Adipocyte (in vitro differentiated cells): ENCODE measurements at regions not wholly inside any gene's neighbourhood (a gene's known extent, or its start where the extent isn't known, plus 50 kb on each side); places are given as distances from the start of the nearest gene placed in this dataset.
A peak's percentile ranks its signal among the peaks of the same experiment; 100 is the strongest.

Experiments
- DNase-seq: peaks from one replicate; pipeline ENCODE4 v3.0.0-alpha.2; 2015; ENCODE audit warnings: low read depth
- H3K27me3 ChIP-seq: replicated peaks from 2 replicates; pipeline ENCODE4 v1.7.0; 2013; ENCODE audit warnings: mild to moderate bottlenecking, low read length, moderate library complexity; ENCODE audit not compliant: control insufficient read depth, insufficient read depth
- H3K36me3 ChIP-seq: 2 replicates; pipeline ENCODE4 v1.7.0; 2013; ENCODE audit warnings: low read length, mild to moderate bottlenecking, moderate library complexity; ENCODE audit not compliant: control insufficient read depth, insufficient read depth, severe bottlenecking
- H3K4me1 ChIP-seq: 2 replicates; pipeline ENCODE4 v1.7.0; 2013; ENCODE audit warnings: mild to moderate bottlenecking, low read length, moderate library complexity; ENCODE audit not compliant: control insufficient read depth, insufficient read depth
- H3K4me3 ChIP-seq: 2 replicates; pipeline ENCODE4 v1.7.0; 2013; ENCODE audit warnings: mild to moderate bottlenecking, low read length, moderate library complexity
- H3K9ac ChIP-seq: 2 replicates; pipeline ENCODE4 v1.7.0; 2013; ENCODE audit warnings: mild to moderate bottlenecking, low read length, moderate library complexity
- H3K9me3 ChIP-seq: 2 replicates; pipeline ENCODE4 v1.7.0; 2013; ENCODE audit warnings: mild to moderate bottlenecking, low read length, moderate library complexity; ENCODE audit not compliant: control insufficient read depth

- H3K4me1 ChIP-seq, result no peaks in the 10 kb centered on the region
- no peak overlapping the region for H3K9ac ChIP-seq
- no peak overlapping the region for H3K4me3 ChIP-seq
- H3K36me3 ChIP-seq, result no peaks in the 10 kb centered on the region
- no peak for DNase-seq
- H3K9me3 ChIP-seq, result no peaks in the 10 kb centered on the region
- H3K27me3 ChIP-seq, result peaks cover 2% of the 10 kb centered on the region
These were observed 147.3 kb upstream of the SLC14A2 start for GRCh38 chr18:45467945-45468344.

GRCh38 chr18:45478889-45479288 is 136.4 kb upstream of the SLC14A2 start:
- Histone ChIP-seq H3K27me3 (no peaks in the 10 kb centered on the region), H3K4me1 (peaks cover 13% of the 10 kb centered on the region), H3K4me3 (no peak overlapping the region), H3K9me3 (no peaks in the 10 kb centered on the region), H3K36me3 (no peaks in the 10 kb centered on the region), H3K9ac (no peak overlapping the region)
- DNase-seq, result no peak

- Histone ChIP-seq H3K36me3 (no peaks in the 10 kb centered on the region), H3K9me3 (no peaks in the 10 kb centered on the region), H3K9ac (no peak overlapping the region), H3K4me3 (no peak overlapping the region), H3K4me1 (peaks cover 13% of the 10 kb centered on the region), H3K27me3 (no peaks in the 10 kb centered on the region)
- DNase-seq, result no peak
These were observed 134.9 kb upstream of the SLC14A2 start for GRCh38 chr18:45480219-45481015.

- H3K27me3 ChIP-seq, result no peaks in the 10 kb centered on the region
- DNase-seq, result peak; percentile 51
These were observed 133.5 kb upstream of the SLC14A2 start for GRCh38 chr18:45481821-45482220.

GRCh38 chr18:45482286-45482685 is 133.0 kb upstream of the SLC14A2 start:
- no peaks in the 10 kb centered on the region for H3K36me3 ChIP-seq
- peaks cover 13% of the 10 kb centered on the region for H3K4me1 ChIP-seq
- peak; percentile 20 for DNase-seq
- H3K27me3 ChIP-seq, result no peaks in the 10 kb centered on the region
- peak overlapping the region; percentile 61 for H3K4me3 ChIP-seq
- H3K9me3 ChIP-seq, result no peaks in the 10 kb centered on the region
- H3K9ac ChIP-seq, result peak overlapping the region; percentile 66

More at GRCh38 chr18:45481821-45482220, 133.5 kb upstream of the SLC14A2 start:
- Histone ChIP-seq H3K9ac (peak overlapping the region; percentile 66), H3K4me3 (peak overlapping the region; percentile 61), H3K4me1 (peaks cover 13% of the 10 kb centered on the region), H3K36me3 (no peaks in the 10 kb centered on the region), H3K9me3 (no peaks in the 10 kb centered on the region)

- H3K4me3 ChIP-seq, result no peak overlapping the region
- no peak for DNase-seq
- peaks cover 2% of the 10 kb centered on the region for H3K4me1 ChIP-seq
- no peak overlapping the region for H3K9ac ChIP-seq
- no peaks in the 10 kb centered on the region for H3K36me3 ChIP-seq
- H3K27me3 ChIP-seq, result no peaks in the 10 kb centered on the region
- no peaks in the 10 kb centered on the region for H3K9me3 ChIP-seq
These were observed 127.7 kb upstream of the SLC14A2 start for GRCh38 chr18:45487581-45487980.

GRCh38 chr18:45488645-45489044 is 126.6 kb upstream of the SLC14A2 start:
- Histone ChIP-seq H3K9me3 (no peaks in the 10 kb centered on the region), H3K36me3 (no peaks in the 10 kb centered on the region), H3K27me3 (no peaks in the 10 kb centered on the region), H3K9ac (no peak overlapping the region), H3K4me3 (no peak overlapping the region), H3K4me1 (no peaks in the 10 kb centered on the region)
- no peak for DNase-seq

GRCh38 chr18:45493830-45494229 is 121.4 kb upstream of the SLC14A2 start:
- no peak for DNase-seq
- Histone ChIP-seq H3K4me3 (no peak overlapping the region), H3K4me1 (no peaks in the 10 kb centered on the region), H3K27me3 (no peaks in the 10 kb centered on the region), H3K36me3 (no peaks in the 10 kb centered on the region), H3K9ac (no peak overlapping the region), H3K9me3 (no peaks in the 10 kb centered on the region)

GRCh38 chr18:45494811-45495210 is 120.5 kb upstream of the SLC14A2 start:
- DNase-seq, result no peak
- Histone ChIP-seq H3K36me3 (no peaks in the 10 kb centered on the region), H3K9me3 (no peaks in the 10 kb centered on the region), H3K27me3 (no peaks in the 10 kb centered on the region), H3K4me1 (no peaks in the 10 kb centered on the region), H3K9ac (no peak overlapping the region), H3K4me3 (no peak overlapping the region)

- Histone ChIP-seq H3K4me1 (no peaks in the 10 kb centered on the region), H3K4me3 (no peak overlapping the region), H3K27me3 (no peaks in the 10 kb centered on the region), H3K36me3 (no peaks in the 10 kb centered on the region), H3K9me3 (no peaks in the 10 kb centered on the region), H3K9ac (no peak overlapping the region)
- DNase-seq, result no peak
These were observed 118.5 kb upstream of the SLC14A2 start for GRCh38 chr18:45496741-45497140.

- Histone ChIP-seq H3K4me3 (no peak overlapping the region), H3K9ac (no peak overlapping the region), H3K9me3 (no peaks in the 10 kb centered on the region), H3K36me3 (no peaks in the 10 kb centered on the region), H3K4me1 (no peaks in the 10 kb centered on the region), H3K27me3 (no peaks in the 10 kb centered on the region)
- DNase-seq, result no peak
These were observed 117.5 kb upstream of the SLC14A2 start for GRCh38 chr18:45497595-45498286.
